Rectal smooth muscle tissue (tissue), 1 donor: ENCODE measurements at regions not wholly inside any gene's neighbourhood (a gene's known extent, or its start where the extent isn't known, plus 50 kb on each side); places are given as distances from the start of the nearest gene placed in this dataset.
"Not testable (repeated sequence)": the region's sequence is repeated elsewhere in the genome, so short reads cannot be mapped to it uniquely, and the experiment has no call there.

Source experiments
- H3K27ac ChIP-seq: one replicate; pipeline ENCODE4 v1.7.0; 2013; ENCODE audit warnings: low read depth, low read length, inconsistent platforms
- H3K27me3 ChIP-seq: one replicate; pipeline ENCODE4 v1.7.0; 2013; ENCODE audit warnings: low read length; ENCODE audit not compliant: control insufficient read depth, insufficient read depth
- H3K36me3 ChIP-seq: one replicate; pipeline ENCODE4 v1.7.0; 2013; ENCODE audit warnings: low read length; ENCODE audit not compliant: control insufficient read depth, insufficient read depth
- H3K4me1 ChIP-seq: one replicate; pipeline ENCODE4 v1.7.0; 2013; ENCODE audit warnings: low read length; ENCODE audit not compliant: control insufficient read depth, insufficient read depth
- H3K4me3 ChIP-seq: one replicate; pipeline ENCODE4 v1.7.0; 2013; ENCODE audit warnings: low read length
- H3K9ac ChIP-seq: one replicate; pipeline ENCODE4 v1.7.0; 2013; ENCODE audit warnings: low read length

DNA sequence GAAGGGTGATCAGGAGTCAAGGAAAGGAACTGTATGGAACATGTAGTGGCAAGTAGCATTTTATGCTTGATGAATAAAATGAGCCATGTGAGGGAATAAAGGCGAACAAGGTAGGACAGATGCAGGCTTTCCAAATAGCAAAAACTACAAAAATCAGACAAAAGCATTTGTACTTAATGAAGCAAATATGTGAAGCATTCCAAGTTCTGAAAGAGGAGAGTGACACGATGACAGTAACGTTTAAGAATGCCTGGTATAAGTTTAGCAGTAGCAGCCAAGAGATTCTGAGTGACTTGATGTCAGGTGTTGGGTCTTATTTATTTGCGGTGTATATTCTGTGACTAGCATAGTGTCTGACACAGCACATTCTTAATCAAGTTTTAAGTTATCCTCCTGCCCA lies 408.2 kb upstream of the RASGRP1 start:
- H3K27me3 ChIP-seq, result no peaks in the 10 kb centered on the region
- no peaks in the 10 kb centered on the region for H3K4me1 ChIP-seq
- H3K27ac ChIP-seq, result no peak overlapping the region
- no peak overlapping the region for H3K4me3 ChIP-seq
- no peak overlapping the region for H3K9ac ChIP-seq
- H3K36me3 ChIP-seq, result no peaks in the 10 kb centered on the region

DNA sequence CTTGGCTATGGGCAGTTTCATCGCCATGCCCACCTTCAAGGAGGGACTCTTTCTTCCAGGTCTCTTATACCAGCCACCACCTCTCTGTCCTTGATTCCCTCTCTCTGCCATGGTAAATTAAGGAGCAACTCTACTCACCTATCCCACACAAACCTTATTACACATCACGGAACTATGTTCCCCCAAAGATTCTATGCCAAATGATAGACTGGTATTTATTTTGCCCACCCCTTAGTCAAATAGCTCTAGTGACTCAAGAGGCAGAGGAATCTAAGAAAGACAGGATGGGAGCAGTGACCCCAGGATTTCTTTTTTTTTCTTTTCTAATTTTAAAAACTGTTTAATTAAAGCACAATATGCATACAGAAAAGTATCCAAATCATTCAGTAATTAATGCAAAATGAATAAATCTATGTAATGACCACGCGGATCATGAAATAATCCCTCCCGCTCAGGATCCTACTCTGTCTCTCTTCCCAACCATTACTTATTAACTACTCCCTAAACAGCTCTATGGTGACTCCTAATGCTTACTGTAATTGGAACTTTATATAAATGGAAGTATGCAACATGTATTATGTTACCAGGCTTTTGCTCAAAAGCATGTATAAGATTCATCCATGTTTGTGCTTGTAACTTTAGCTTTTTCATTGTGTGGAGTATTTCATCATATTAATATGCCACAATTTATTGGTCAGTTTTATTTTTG lies 410.8 kb upstream of the RASGRP1 start:
- Histone ChIP-seq H3K4me1 (no peaks in the 10 kb centered on the region), H3K27ac (no peak overlapping the region), H3K9ac (no peak overlapping the region), H3K36me3 (no peaks in the 10 kb centered on the region), H3K27me3 (no peaks in the 10 kb centered on the region), H3K4me3 (no peak overlapping the region)

DNA sequence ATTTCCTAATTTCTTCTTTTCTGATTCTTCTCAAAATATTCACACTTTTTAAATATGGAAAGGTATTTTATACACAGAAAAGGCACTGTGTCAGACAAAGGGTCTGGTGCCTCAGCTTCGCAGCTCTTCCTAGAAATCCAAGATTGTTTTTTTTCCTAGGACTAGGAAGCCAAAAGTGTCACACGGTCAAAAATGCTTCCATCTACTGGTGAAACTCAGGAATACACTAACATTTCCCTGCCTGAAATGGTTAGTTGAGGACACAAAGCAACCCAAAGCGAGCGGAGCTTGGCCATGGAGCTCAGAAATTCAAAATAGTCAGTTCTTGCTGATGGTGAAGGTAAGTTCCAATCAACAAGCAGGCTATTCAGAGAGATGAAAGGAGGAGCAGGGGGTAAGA lies 426.5 kb upstream of the RASGRP1 start:
- no peaks in the 10 kb centered on the region for H3K4me1 ChIP-seq
- H3K9ac ChIP-seq, result no peak overlapping the region
- no peak overlapping the region for H3K4me3 ChIP-seq
- no peaks in the 10 kb centered on the region for H3K36me3 ChIP-seq
- H3K27me3 ChIP-seq, result no peaks in the 10 kb centered on the region
- no peak overlapping the region for H3K27ac ChIP-seq

DNA sequence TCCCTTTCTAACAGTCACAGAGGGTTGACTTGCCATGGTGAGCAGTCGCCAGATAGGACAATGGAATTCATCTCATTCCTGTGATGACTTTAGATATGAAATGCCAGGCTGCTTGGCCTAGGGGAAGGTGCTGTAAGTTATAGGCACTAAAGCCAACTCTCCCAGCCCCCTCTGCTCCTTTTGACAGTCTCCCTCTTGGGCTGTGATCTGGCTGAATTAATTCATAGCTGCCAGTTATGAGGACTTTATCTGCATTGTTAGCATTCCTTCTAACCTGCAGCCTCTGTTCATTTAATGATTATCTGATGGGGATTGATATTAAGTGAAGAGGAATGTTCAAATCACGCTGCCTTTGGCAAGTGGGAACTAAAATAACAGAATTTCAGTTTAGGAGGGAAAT lies 427.1 kb upstream of the RASGRP1 start:
- Histone ChIP-seq H3K36me3 (no peaks in the 10 kb centered on the region), H3K27ac (no peak overlapping the region), H3K4me3 (no peak overlapping the region), H3K27me3 (no peaks in the 10 kb centered on the region), H3K4me1 (peaks cover 4% of the 10 kb centered on the region), H3K9ac (no peak overlapping the region)

DNA sequence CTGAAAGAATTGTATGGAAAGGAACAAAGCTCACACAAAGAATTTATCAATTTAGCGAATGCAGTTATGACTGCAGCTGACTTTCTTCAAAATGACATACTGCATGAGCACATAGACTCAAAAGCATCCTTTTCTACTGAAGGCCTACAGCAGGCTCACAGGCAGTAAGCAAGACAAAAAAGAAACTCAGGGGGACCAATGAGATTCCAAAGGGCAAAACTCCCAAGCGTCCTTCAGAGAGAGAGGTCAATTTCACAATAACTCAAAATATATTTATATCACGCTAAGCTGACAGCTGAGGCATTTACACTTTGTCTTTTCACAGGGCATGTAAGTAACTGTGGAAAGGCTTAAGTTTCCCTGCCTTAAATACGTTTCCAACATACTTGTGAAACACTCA lies 427.9 kb upstream of the RASGRP1 start:
- H3K4me3 ChIP-seq, result no peak overlapping the region
- H3K4me1 ChIP-seq, result peaks cover 5% of the 10 kb centered on the region
- H3K9ac ChIP-seq, result no peak overlapping the region
- no peak overlapping the region for H3K27ac ChIP-seq
- H3K36me3 ChIP-seq, result no peaks in the 10 kb centered on the region
- no peaks in the 10 kb centered on the region for H3K27me3 ChIP-seq

DNA sequence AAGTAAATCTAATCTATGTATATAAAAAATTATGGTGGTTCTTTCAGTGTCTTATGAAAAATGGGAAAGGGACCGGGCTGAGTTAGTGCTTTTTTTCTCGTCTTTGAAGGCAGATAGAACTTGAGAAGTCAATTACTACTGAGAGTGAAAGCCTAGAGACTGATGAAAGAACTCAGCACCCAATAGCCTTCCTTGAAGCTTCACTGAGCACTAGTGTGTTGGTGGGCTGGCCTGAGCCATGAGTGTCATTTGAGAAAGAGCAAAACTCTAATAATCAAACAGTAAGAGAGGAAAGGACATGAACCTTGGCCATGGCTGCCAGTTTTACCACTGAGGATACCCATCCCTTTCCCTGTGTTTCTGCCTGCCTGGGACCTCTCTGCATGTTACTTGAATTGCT lies 428.3 kb upstream of the RASGRP1 start:
- Histone ChIP-seq H3K27ac (no peak overlapping the region), H3K36me3 (no peaks in the 10 kb centered on the region), H3K4me3 (no peak overlapping the region), H3K4me1 (peaks cover 5% of the 10 kb centered on the region), H3K9ac (no peak overlapping the region), H3K27me3 (no peaks in the 10 kb centered on the region)

DNA sequence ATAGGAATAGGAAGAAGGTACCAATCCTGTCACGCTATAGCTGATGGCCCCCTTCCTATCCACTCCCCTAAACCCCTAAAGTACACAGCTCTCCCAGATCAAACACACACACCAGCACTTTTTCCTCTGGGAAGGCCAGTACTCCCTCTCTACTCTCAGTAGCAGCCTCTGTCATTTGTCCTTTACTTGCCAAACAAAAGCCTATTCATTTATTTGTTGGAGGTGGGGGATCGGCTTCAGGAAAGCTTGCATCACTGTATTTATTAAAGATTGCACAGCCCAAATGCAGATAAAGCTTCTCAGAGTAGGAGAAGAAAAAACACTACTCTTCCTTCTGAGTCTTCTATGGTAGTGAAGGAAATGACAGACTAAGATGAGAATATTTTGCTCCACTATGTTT lies 429.7 kb upstream of the RASGRP1 start:
- H3K27ac ChIP-seq, result no peak overlapping the region
- no peak overlapping the region for H3K9ac ChIP-seq
- H3K4me1 ChIP-seq, result peaks cover 5% of the 10 kb centered on the region
- H3K27me3 ChIP-seq, result no peaks in the 10 kb centered on the region
- no peak overlapping the region for H3K4me3 ChIP-seq
- H3K36me3 ChIP-seq, result no peaks in the 10 kb centered on the region

DNA sequence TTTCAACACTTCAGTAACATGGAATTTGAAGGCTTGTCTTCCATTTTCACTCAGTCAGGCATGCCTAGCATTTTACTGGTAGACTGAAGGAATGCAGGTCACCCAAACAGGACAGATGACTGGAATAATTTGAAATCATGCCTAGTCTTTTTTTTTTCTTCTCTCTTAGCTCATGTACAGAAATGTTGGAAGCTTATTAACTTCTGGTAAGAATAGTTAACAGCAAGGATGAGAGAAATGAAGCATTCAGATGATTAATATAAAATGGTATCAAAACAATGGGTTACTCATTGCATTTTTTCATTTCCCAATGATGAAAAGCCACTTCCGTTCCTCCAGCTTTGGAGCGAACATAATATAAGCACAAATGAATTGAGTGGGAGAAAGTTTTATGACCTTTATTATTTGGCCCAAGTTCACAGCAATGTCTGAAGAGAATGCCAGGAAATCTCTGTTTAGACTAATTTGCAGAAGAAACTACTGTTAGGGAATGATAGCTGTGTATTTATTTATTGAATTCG lies 431.6 kb upstream of the RASGRP1 start:
- H3K9ac ChIP-seq, result no peak overlapping the region
- no peaks in the 10 kb centered on the region for H3K36me3 ChIP-seq
- H3K27ac ChIP-seq, result peak overlapping the region; percentile 19
- H3K27me3 ChIP-seq, result no peaks in the 10 kb centered on the region
- H3K4me1 ChIP-seq, result peaks cover 5% of the 10 kb centered on the region
- no peak overlapping the region for H3K4me3 ChIP-seq

DNA sequence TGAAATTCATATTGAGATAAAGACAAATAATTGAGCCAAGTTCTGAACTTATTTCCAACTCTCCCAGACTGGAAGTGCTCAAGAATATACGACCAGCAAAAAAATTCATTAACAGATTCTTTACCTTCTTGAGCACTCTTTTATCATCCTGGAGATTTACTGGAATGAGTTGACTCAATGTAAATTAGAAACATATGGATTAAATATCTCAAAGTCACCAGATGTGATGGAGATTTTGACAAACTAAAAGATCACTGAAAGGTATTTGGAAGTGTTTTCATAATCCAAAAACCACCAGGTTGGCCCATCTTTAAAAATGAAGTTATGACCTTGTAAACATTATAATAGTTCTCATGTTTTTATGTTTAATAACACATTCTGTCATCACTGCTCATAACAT lies 433.2 kb upstream of the RASGRP1 start:
- Histone ChIP-seq H3K36me3 (no peaks in the 10 kb centered on the region), H3K27me3 (no peaks in the 10 kb centered on the region), H3K27ac (no peak overlapping the region), H3K4me3 (no peak overlapping the region), H3K9ac (no peak overlapping the region), H3K4me1 (peaks cover 5% of the 10 kb centered on the region)

DNA sequence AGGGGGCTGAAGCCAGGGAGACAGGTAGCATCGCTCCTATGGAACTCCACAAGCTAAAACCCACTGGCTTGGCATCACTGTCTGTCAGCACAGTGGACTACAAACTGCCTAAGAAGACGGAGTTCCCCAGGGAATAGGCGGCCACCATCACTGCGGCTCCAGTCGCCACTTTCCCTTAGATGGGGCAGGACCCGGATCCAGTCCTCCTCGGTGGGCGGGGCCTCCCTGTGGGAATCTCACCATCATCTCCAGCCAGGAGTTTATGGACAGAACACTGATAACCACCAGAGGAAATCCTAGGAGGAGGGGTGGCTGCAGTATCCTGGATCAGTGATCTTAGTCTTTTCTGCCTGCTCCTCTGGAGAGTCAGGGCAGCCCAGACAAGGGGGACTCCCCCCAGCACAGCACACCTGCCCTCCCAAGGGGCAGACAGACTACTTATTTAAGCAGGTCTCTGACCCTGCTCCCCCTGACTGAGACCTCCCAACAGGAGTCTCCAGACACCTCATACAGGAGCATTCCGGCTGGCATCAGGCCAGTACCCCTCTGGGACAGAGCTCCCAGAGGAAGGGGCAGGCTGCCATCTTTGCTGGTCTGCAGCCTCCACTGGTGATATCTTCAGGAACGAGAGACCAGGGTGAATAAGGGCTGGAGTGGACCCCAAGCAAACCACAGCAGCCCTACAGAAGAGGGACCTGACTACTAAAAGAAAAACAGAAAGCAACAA lies 435.6 kb upstream of the RASGRP1 start:
- no peak overlapping the region for H3K27ac ChIP-seq
- H3K27me3 ChIP-seq, result no peaks in the 10 kb centered on the region
- H3K4me1 ChIP-seq, result peaks cover 5% of the 10 kb centered on the region
- no peak overlapping the region for H3K4me3 ChIP-seq
- no peak overlapping the region for H3K9ac ChIP-seq
- H3K36me3 ChIP-seq, result no peaks in the 10 kb centered on the region

DNA sequence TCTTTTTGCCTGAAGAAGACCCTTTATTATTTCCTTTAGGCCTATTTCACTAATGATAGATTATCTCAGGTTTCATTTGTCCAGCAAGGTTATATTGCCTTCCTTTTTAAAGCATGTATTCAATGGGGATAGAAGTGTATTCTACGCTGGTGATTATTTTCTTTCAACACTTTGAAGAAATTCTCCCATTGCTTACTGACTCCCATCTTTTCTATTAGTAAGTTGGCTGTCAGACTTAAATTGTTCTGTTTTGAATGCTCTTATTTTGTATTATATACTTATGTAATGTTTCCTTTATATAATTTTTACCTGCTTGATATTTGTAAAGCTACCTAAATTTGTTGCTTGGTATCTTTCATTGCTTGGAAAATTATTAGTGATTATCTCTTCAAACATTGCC lies 445.1 kb upstream of the RASGRP1 start:
- no peak overlapping the region for H3K27ac ChIP-seq
- H3K4me1 ChIP-seq, result no peaks in the 10 kb centered on the region
- H3K27me3 ChIP-seq, result no peaks in the 10 kb centered on the region
- no peak overlapping the region for H3K4me3 ChIP-seq
- H3K9ac ChIP-seq, result no peak overlapping the region
- no peaks in the 10 kb centered on the region for H3K36me3 ChIP-seq

DNA sequence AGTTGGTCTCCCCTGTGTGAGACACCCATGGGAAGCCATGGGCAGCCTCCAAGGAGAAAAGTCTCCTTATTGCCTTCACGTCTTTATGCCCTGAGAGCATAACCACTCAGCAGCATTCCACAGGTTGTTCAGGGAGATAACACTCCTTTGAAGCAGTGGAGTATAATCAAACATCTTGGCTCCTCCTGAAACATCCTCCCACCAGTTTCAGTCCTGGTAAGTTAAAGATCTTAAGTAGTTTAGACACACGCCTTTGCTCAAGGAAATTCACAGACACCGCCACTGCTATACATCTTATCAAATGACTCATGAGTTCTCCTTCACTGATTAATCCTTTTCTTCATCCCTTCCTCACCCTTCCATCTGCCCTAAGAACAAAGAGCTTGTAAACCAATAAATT lies 446.5 kb upstream of the RASGRP1 start:
- H3K27me3 ChIP-seq, H3K27ac ChIP-seq, H3K9ac ChIP-seq, H3K4me3 ChIP-seq, H3K36me3 ChIP-seq, H3K4me1 ChIP-seq: not testable (repeated sequence)

DNA sequence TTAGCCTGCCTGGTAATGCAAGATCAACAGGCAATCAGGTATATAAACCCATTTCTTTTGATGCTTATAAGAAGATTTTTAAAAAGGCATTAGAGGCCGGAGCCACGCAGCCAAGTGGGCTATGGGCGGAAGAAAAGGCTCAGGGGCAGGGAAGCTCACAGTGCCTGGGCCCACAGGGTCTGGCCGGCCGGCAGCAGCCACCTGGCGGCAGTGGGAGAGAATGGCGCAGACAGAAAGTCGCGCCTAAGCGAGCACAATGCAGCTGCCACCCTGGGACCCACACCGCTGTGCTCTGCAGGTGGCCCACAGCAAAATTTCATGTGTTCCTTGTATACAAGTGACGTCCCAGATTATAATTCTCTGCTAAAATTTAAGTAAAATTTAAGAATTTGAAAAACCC lies 448.6 kb upstream of the RASGRP1 start:
- Histone ChIP-seq H3K27ac (no peak overlapping the region), H3K36me3 (no peaks in the 10 kb centered on the region), H3K4me3 (no peak overlapping the region), H3K9ac (no peak overlapping the region), H3K27me3 (no peaks in the 10 kb centered on the region), H3K4me1 (no peaks in the 10 kb centered on the region)
